ENCODE measurements at regions not wholly inside any gene's neighbourhood (a gene's known extent, or its start where the extent isn't known, plus 50 kb on each side); places are given as distances from the start of the nearest gene placed in this dataset.
A peak's percentile ranks its signal among the peaks of the same experiment; 100 is the strongest.

- Mint-ChIP-seq H3K9me3 (ENCODE audit: low read depth) (no peaks in the 10 kb centered on the region), H3K4me3 (ENCODE audit: unreplicated experiment) (no peak overlapping the region), H3K36me3 (ENCODE audit: low read depth) (peaks cover 21% of the 10 kb centered on the region), H3K27ac (ENCODE audit: unreplicated experiment) (no peak overlapping the region), H3K4me1 (ENCODE audit: low read depth) (no peaks in the 10 kb centered on the region), H3K27me3 (ENCODE audit: low read depth) (no peaks in the 10 kb centered on the region)
- no peak for DNase-seq (ENCODE audit: low spot score)
- TF ChIP-seq CTCF (IDR thresholded peaks at IDR 0.05) = no peak
Measured at GRCh38 chr22:25375683-25376082, 156.2 kb downstream of the CRYBB2 start.

GRCh38 chr22:25377699-25378098 lies 158.3 kb downstream of the CRYBB2 start:
- no peaks in the 10 kb centered on the region for H3K27me3 Mint-ChIP-seq (ENCODE audit: low read depth)
- no peak overlapping the region for H3K27ac Mint-ChIP-seq (ENCODE audit: unreplicated experiment)
- H3K9me3 Mint-ChIP-seq (ENCODE audit: low read depth) = no peaks in the 10 kb centered on the region
- DNase-seq (ENCODE audit: low spot score) = no peak
- no peak for TF ChIP-seq CTCF (IDR thresholded peaks at IDR 0.05)
- H3K4me1 Mint-ChIP-seq (ENCODE audit: low read depth) = no peaks in the 10 kb centered on the region
- H3K4me3 Mint-ChIP-seq (ENCODE audit: unreplicated experiment) = no peak overlapping the region
- H3K36me3 Mint-ChIP-seq (ENCODE audit: low read depth) = peaks cover 21% of the 10 kb centered on the region

- DNase-seq (ENCODE audit: low spot score) = no peak
- Mint-ChIP-seq H3K4me1 (ENCODE audit: low read depth) (no peaks in the 10 kb centered on the region), H3K36me3 (ENCODE audit: low read depth) (peaks cover 14% of the 10 kb centered on the region), H3K9me3 (ENCODE audit: low read depth) (no peaks in the 10 kb centered on the region), H3K27ac (ENCODE audit: unreplicated experiment) (no peak overlapping the region), H3K27me3 (ENCODE audit: low read depth) (no peaks in the 10 kb centered on the region), H3K4me3 (ENCODE audit: unreplicated experiment) (no peak overlapping the region)
- no peak for TF ChIP-seq CTCF (IDR thresholded peaks at IDR 0.05)
Measured at GRCh38 chr22:25380122-25380747, 160.8 kb downstream of the CRYBB2 start.

GRCh38 chr22:25382762-25383161 lies 163.3 kb downstream of the CRYBB2 start:
- H3K9me3 Mint-ChIP-seq (ENCODE audit: low read depth) = no peaks in the 10 kb centered on the region
- H3K27me3 Mint-ChIP-seq (ENCODE audit: low read depth) = no peaks in the 10 kb centered on the region
- H3K4me3 Mint-ChIP-seq (ENCODE audit: unreplicated experiment) = no peak overlapping the region
- H3K36me3 Mint-ChIP-seq (ENCODE audit: low read depth) = peaks cover 5% of the 10 kb centered on the region
- no peaks in the 10 kb centered on the region for H3K4me1 Mint-ChIP-seq (ENCODE audit: low read depth)
- H3K27ac Mint-ChIP-seq (ENCODE audit: unreplicated experiment) = no peak overlapping the region
- no peak for DNase-seq (ENCODE audit: low spot score)
- peak; percentile 39 for TF ChIP-seq CTCF (IDR thresholded peaks at IDR 0.05)

GRCh38 chr22:25383278-25383820 lies 163.9 kb downstream of the CRYBB2 start:
- Mint-ChIP-seq H3K27ac (ENCODE audit: unreplicated experiment) (no peak overlapping the region), H3K36me3 (ENCODE audit: low read depth) (peaks cover 5% of the 10 kb centered on the region), H3K9me3 (ENCODE audit: low read depth) (no peaks in the 10 kb centered on the region), H3K4me1 (ENCODE audit: low read depth) (no peaks in the 10 kb centered on the region), H3K27me3 (ENCODE audit: low read depth) (no peaks in the 10 kb centered on the region), H3K4me3 (ENCODE audit: unreplicated experiment) (no peak overlapping the region)
- no peak for DNase-seq (ENCODE audit: low spot score)
- TF ChIP-seq CTCF (IDR thresholded peaks at IDR 0.05) = no peak

Measured in chondrocyte (in vitro differentiated cells).